ENCODE measurements at regions not wholly inside any gene's neighbourhood (a gene's known extent, or its start where the extent isn't known, plus 50 kb on each side); places are given as distances from the start of the nearest gene placed in this dataset.

GRCh38 chr14:96682401-96682800 is 114.8 kb upstream of the VRK1 start:
- Histone ChIP-seq H3K36me3 (ENCODE audit: control insufficient read depth in 1 of 2, insufficient read depth in 2 of 2, low read length in 2 of 2) (no peaks in the 10 kb centered on the region), H3K9me2 (ENCODE audit: insufficient read depth) (no peaks in the 10 kb centered on the region), H3K79me2 (ENCODE audit: insufficient read depth, low read length) (no peaks in the 10 kb centered on the region), H3K9me3 (ENCODE audit: control insufficient read depth in 1 of 2, insufficient read depth in 1 of 2, low read depth in 1 of 2, low read length in 2 of 2) (no peaks in the 10 kb centered on the region), H4K20me1 (ENCODE audit: insufficient read depth) (no peaks in the 10 kb centered on the region), H3K27ac (ENCODE audit: low read depth, low read length) (no peak overlapping the region), H3K4me3 (replicated peaks in 1 of 2; ENCODE audit: low read depth in 1 of 2, low read length in 2 of 2) (no peak overlapping the region), H3K4me2 (ENCODE audit: low read length) (no peak overlapping the region), H3K4me1 (ENCODE audit: control insufficient read depth in 1 of 2, insufficient read depth in 2 of 2, low read length in 2 of 2) (no peaks in the 10 kb centered on the region; a peak in 1 of 4 replicates), H2AFZ (ENCODE audit: low read depth, low read length, poor library complexity, severe bottlenecking) (no peak overlapping the region), H3K9ac (ENCODE audit: low read length) (no peak overlapping the region), H3K27me3 (ENCODE audit: insufficient read depth, low read length) (no peaks in the 10 kb centered on the region)
- intact Hi-C loops (cut with micrococcal nuclease): no loop called here
- TF ChIP-seq ZNF274 (IDR thresholded peaks at IDR 0.05; ENCODE audit: low read depth, low read length) (no peak), CTCF (IDR thresholded peaks at IDR 0.05 in 2 of 3, conservative IDR thresholded peaks at IDR 0.05 in 1 of 3; ENCODE audit: borderline replicate concordance in 1 of 3, insufficient read depth in 1 of 3, low read depth in 2 of 3, low read length in 2 of 3) (no peak), POLR2AphosphoS5 (IDR thresholded peaks at IDR 0.05; ENCODE audit: low read depth, low read length) (no peak), SRF (IDR thresholded peaks at IDR 0.05; ENCODE audit: low read depth) (no peak), EZH2phosphoT487 (IDR thresholded peaks at IDR 0.05; ENCODE audit: borderline replicate concordance) (no peak), CEBPB (IDR thresholded peaks at IDR 0.05; ENCODE audit: low read depth) (no peak), EGR1 (IDR thresholded peaks at IDR 0.05; ENCODE audit: low read depth) (no peak)
- TF ChIP-seq, protein P1, sequence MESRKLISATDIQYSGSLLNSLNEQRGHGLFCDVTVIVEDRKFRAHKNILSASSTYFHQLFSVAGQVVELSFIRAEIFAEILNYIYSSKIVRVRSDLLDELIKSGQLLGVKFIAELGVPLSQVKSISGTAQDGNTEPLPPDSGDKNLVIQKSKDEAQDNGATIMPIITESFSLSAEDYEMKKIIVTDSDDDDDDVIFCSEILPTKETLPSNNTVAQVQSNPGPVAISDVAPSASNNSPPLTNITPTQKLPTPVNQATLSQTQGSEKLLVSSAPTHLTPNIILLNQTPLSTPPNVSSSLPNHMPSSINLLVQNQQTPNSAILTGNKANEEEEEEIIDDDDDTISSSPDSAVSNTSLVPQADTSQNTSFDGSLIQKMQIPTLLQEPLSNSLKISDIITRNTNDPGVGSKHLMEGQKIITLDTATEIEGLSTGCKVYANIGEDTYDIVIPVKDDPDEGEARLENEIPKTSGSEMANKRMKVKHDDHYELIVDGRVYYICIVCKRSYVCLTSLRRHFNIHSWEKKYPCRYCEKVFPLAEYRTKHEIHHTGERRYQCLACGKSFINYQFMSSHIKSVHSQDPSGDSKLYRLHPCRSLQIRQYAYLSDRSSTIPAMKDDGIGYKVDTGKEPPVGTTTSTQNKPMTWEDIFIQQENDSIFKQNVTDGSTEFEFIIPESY (IDR thresholded peaks at IDR 0.05; ENCODE audit: extremely low read depth, insufficient replicate concordance, low read length): no peak
- ChIA-PET RAD21 (ENCODE audit: low non-redundant PET in 1 of 2, low total read pairs in 2 of 2, uncharacterized antibody in 2 of 2, unreplicated experiment in 2 of 2) (no interaction called here), CTCF (no interaction called here), POLR2A (no interaction called here)
- no TSS peak for BruUV-seq (replicated peaks)
- DNase-seq (ENCODE audit: low read depth, low spot score) (no peak), ATAC-seq (no peak)
